ENCODE measurements at regions not wholly inside any gene's neighbourhood (a gene's known extent, or its start where the extent isn't known, plus 50 kb on each side); places are given as distances from the start of the nearest gene placed in this dataset.

- no peak overlapping the region for H3K4me2 ChIP-seq (ENCODE audit: low read depth, low read length, poor library complexity, severe bottlenecking)
- H3K4me3 ChIP-seq (ENCODE audit: low read length, poor library complexity, severe bottlenecking) = no peak overlapping the region
- H2AFZ ChIP-seq (ENCODE audit: low read length) = no peak overlapping the region
- no peaks in the 10 kb centered on the region for H3K79me2 ChIP-seq (ENCODE audit: insufficient read depth, low read length)
- no peaks in the 10 kb centered on the region for H3K27me3 ChIP-seq (ENCODE audit: insufficient read depth, low read length, poor library complexity, severe bottlenecking)
- no peak for TF ChIP-seq EZH2phosphoT487 (IDR thresholded peaks at IDR 0.05; ENCODE audit: borderline replicate concordance)
- no peak for TF ChIP-seq CTCF (conservative IDR thresholded peaks at IDR 0.05; ENCODE audit: low read length)
- H3K4me1 ChIP-seq (ENCODE audit: insufficient read depth, low read length, poor library complexity, severe bottlenecking) = no peaks in the 10 kb centered on the region
- no peaks in the 10 kb centered on the region for H4K20me1 ChIP-seq (ENCODE audit: insufficient read depth, low read length, poor library complexity, severe bottlenecking)
- no peaks in the 10 kb centered on the region for H3K9me2 ChIP-seq (replicated peaks; ENCODE audit: low read depth, low read length)
- no peak overlapping the region for H3K9ac ChIP-seq (ENCODE audit: low read depth, low read length, poor library complexity, severe bottlenecking)
- no peaks in the 10 kb centered on the region for H3K36me3 ChIP-seq (ENCODE audit: insufficient read depth, low read length)
- no peaks in the 10 kb centered on the region for H3K9me3 ChIP-seq (ENCODE audit: insufficient read depth, low read depth, low read length)
- H3F3A ChIP-seq (ENCODE audit: low read depth) = no peaks in the 10 kb centered on the region
Measured at GRCh38 chr1:47574451-47575165, 136.8 kb downstream of the FOXD2 start.

- no peaks in the 10 kb centered on the region for H3K9me2 ChIP-seq (replicated peaks; ENCODE audit: low read depth, low read length)
- no peaks in the 10 kb centered on the region for H3K4me1 ChIP-seq (ENCODE audit: insufficient read depth, low read length, poor library complexity, severe bottlenecking)
- no peaks in the 10 kb centered on the region for H3K9me3 ChIP-seq (ENCODE audit: insufficient read depth, low read depth, low read length)
- no peak overlapping the region for H3K9ac ChIP-seq (ENCODE audit: low read depth, low read length, poor library complexity, severe bottlenecking)
- no peaks in the 10 kb centered on the region for H3K36me3 ChIP-seq (ENCODE audit: insufficient read depth, low read length)
- H3K27me3 ChIP-seq (ENCODE audit: insufficient read depth, low read length, poor library complexity, severe bottlenecking) = no peaks in the 10 kb centered on the region
- H4K20me1 ChIP-seq (ENCODE audit: insufficient read depth, low read length, poor library complexity, severe bottlenecking) = no peaks in the 10 kb centered on the region
- H2AFZ ChIP-seq (ENCODE audit: low read length) = no peak overlapping the region
- no peak overlapping the region for H3K4me3 ChIP-seq (ENCODE audit: low read length, poor library complexity, severe bottlenecking)
- H3K79me2 ChIP-seq (ENCODE audit: insufficient read depth, low read length) = no peaks in the 10 kb centered on the region
- TF ChIP-seq CTCF (conservative IDR thresholded peaks at IDR 0.05; ENCODE audit: low read length) = no peak
- TF ChIP-seq EZH2phosphoT487 (IDR thresholded peaks at IDR 0.05; ENCODE audit: borderline replicate concordance) = no peak
- no peaks in the 10 kb centered on the region for H3F3A ChIP-seq (ENCODE audit: low read depth)
- no peak overlapping the region for H3K4me2 ChIP-seq (ENCODE audit: low read depth, low read length, poor library complexity, severe bottlenecking)
Measured at GRCh38 chr1:47575855-47576757, 138.3 kb downstream of the FOXD2 start.

GRCh38 chr1:47576758-47577115, 138.9 kb downstream of the FOXD2 start:
- Histone ChIP-seq H3K9me2 (replicated peaks; ENCODE audit: low read depth, low read length) (no peaks in the 10 kb centered on the region), H3K36me3 (ENCODE audit: insufficient read depth, low read length) (no peaks in the 10 kb centered on the region), H3K9ac (ENCODE audit: low read depth, low read length, poor library complexity, severe bottlenecking) (no peak overlapping the region), H4K20me1 (ENCODE audit: insufficient read depth, low read length, poor library complexity, severe bottlenecking) (no peaks in the 10 kb centered on the region), H3K4me3 (ENCODE audit: low read length, poor library complexity, severe bottlenecking) (no peak overlapping the region), H3K79me2 (ENCODE audit: insufficient read depth, low read length) (no peaks in the 10 kb centered on the region), H3K4me1 (ENCODE audit: insufficient read depth, low read length, poor library complexity, severe bottlenecking) (no peaks in the 10 kb centered on the region), H3K9me3 (ENCODE audit: insufficient read depth, low read depth, low read length) (no peaks in the 10 kb centered on the region), H3K4me2 (ENCODE audit: low read depth, low read length, poor library complexity, severe bottlenecking) (no peak overlapping the region), H3K27me3 (ENCODE audit: insufficient read depth, low read length, poor library complexity, severe bottlenecking) (no peaks in the 10 kb centered on the region), H3F3A (ENCODE audit: low read depth) (no peaks in the 10 kb centered on the region), H2AFZ (ENCODE audit: low read length) (no peak overlapping the region)
- no peak for TF ChIP-seq CTCF (conservative IDR thresholded peaks at IDR 0.05; ENCODE audit: low read length)
- no peak for TF ChIP-seq EZH2phosphoT487 (IDR thresholded peaks at IDR 0.05; ENCODE audit: borderline replicate concordance)

Measured in Loucy (cell line).